HG02885 (cell line): ENCODE measurements at regions not wholly inside any gene's neighbourhood (a gene's known extent, or its start where the extent isn't known, plus 50 kb on each side); places are given as distances from the start of the nearest gene placed in this dataset.
A peak's percentile ranks its signal among the peaks of the same experiment; 100 is the strongest.

ENCODE experiments used
- ATAC-seq: cut with Tn5 transposase; IDR thresholded peaks from one replicate; pipeline ENCODE4 v1.9.1; 2021; ENCODE audit warnings: mild to moderate bottlenecking; ENCODE audit not compliant: unreplicated experiment, poor library complexity

DNA sequence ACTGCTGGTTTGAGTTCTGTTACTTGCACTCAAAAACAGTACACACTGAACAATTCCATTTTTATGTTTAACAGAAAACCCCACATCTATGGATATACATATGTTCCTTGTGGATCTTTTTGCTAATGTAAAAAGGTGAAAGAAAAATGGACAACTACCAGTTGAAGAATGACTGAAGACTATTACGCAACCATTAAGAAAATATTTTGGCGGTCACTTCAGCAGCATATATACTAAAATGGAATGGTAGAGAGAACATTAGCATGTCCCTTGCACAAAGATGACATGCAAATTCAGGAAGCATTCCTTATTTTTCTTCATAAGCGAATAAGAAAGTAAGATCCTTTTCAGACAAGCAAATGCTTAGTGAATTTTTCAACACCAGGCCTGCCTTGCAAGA, 84.6 kb upstream of the FMR1 start:
- ATAC-seq = no peak

GRCh38 chrX:147828719-147829118, 83.0 kb upstream of the FMR1 start:
- ATAC-seq = no peak

- ATAC-seq = peak; percentile 86
These were observed 78.9 kb upstream of the FMR1 start for GRCh38 chrX:147832707-147833348.

- ATAC-seq = no peak
These were observed 73.1 kb upstream of the FMR1 start for GRCh38 chrX:147838465-147839131.

DNA sequence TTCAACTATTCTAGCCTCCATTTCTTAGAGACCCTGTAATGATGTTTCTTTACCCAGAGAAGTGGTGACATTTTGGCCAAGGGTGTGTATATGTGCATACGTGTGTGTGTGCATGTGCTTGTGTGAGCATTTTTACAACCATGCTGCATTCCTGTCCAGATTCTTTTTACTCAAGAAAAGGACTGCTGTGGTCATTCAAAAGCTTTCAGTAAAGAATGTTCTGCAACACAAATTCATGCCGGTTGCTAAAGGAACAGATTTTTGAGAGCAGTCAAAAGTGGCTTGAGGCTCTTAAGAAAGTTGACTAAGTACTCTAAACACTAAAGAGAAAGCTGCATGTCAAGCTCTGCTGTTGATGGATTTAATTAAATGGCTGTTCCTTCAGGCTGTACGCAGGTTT, 65.0 kb upstream of the FMR1 start:
- ATAC-seq = no peak

- no peak for ATAC-seq
These were observed 63.7 kb upstream of the FMR1 start for GRCh38 chrX:147847999-147848398.

DNA sequence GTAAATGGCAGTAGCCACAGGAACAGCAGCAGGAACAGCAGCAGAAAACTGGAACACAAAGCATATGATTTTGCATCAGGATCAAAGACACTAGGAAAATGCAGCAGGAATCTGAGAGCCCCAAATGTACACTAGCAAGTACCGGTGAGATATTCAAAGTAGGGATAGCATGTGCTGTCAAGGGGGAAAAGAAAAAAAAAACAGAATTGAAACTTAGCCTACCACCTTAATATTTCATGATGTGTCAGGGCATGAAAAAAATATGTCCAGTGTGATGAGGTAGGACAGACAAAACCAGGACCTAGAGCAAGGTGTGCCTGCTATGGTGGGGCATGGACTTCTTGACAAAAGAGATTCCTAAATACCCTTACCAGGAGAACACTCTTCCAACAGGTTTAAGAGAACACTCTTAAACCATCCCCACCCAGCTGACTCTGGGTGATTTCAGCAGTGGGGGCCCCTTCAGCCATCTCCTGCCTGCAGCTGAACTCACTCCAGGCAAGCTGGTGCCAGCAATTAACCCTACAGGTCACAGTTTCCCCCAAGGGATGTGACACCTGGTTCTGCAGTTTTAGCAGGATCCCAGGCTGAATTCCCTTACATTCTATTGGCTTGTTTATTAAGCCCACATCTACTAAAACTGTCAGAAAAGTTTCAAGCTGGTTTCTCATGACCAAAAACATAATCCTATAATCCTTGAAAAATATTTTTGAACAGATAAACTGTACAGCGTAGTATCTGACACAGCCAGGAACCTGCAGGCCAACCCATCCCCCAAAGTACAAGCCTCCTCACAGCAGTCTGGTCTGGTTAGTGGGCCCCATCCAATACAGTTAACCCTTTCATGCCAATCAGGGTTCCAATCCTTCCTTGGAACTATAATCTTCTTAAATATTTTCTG, 62.9 kb upstream of the FMR1 start:
- no peak for ATAC-seq

DNA sequence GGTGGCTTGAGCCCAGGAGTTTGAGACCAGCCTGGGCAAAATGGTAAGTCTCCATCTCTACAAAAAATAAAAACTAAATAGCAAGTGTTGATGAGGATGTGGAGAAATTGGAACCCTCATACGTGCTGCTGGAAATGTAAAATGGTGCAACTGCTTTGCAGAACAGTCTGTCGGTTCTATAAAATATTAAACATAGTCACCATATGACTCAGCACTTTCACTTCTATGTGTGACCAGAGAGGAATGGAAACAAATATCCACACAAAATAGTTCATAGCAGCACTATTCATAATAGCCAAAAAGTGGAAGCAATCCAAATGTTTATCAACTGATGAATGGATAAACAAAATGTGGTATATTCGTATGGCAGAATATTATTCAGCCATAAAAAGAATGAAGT, 60.8 kb upstream of the FMR1 start:
- peak; percentile 44 for ATAC-seq

DNA sequence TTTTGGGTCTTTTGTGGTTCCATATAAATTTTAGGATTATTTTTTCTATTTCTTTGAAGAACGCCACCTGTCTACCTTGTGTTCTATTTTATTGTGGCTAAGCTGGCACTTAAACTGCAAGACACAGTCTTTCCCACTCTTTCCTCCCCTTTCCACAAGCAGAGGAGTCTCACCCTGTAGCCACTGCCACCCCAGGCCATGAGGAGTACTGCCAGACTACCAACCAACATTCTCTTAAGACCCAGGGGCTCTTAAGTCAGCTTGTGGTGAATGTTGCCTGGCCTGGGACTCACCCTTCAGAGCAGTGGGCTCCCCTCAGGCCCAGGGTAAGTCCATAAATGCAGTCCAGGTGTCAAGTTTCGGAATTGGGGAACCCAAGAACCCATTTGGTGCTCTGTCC, 58.0 kb upstream of the FMR1 start:
- no peak for ATAC-seq

- no peak for ATAC-seq
These were observed 52.1 kb upstream of the FMR1 start for GRCh38 chrX:147859666-147860065.
